ENCODE measurements at regions not wholly inside any gene's neighbourhood (a gene's known extent, or its start where the extent isn't known, plus 50 kb on each side); places are given as distances from the start of the nearest gene placed in this dataset.

DNA sequence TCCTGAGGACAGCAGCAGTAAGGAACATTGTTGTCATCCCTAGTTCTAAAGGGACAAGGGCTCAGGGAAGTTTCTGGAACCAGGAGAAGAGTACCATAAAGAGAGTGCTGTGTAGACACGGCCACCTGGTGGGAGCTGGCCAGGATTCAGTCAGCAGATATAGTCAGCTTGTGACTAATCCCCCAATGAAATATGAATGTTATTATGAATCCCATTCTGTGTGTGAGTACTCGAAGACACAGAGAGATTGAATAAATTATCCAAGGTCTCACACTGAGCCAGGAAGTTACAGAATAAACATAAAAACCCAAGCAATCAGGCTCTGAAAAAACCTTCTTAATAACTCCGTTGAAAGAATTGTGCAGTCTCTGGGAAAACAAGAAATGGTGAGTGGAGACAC, 1359.5 kb downstream of the AACS start:
- FAIRE-seq: no peak

DNA sequence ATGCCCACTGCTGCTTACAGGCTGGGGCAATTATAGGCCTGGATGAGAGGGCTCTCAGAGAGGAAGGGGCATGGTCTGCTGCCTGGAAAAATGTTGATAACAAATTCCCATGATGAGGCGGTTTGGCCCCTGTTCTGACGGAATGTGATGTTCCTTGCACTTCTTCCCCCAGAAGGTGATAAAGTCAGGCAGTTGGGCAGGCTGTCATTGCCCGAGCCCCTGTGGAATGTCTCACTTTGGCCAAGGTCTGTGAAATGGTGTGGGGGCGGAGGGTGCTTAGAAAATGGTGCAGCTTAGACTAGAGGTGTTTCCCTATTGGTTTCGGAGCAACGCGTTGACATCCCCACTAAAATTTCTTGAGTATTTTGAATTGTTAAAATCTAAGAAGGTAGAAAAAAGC, 1360.0 kb downstream of the AACS start:
- intact Hi-C loops (cut with DNase I): no loop called here
- no peak overlapping the region for H3K4me3 ChIP-seq (ENCODE audit: low read length in 3 of 3)
- no peaks in the 10 kb centered on the region for H3K4me1 ChIP-seq (ENCODE audit: control insufficient read depth in 2 of 3, insufficient read depth in 2 of 3, low read depth in 1 of 3, low read length in 3 of 3)
- no peaks in the 10 kb centered on the region for H3K27me3 ChIP-seq (ENCODE audit: control insufficient read depth, insufficient read depth, low read length)
- no peak overlapping the region for H3K9ac ChIP-seq (ENCODE audit: low read length in 3 of 3)
- TF ChIP-seq, protein P1, sequence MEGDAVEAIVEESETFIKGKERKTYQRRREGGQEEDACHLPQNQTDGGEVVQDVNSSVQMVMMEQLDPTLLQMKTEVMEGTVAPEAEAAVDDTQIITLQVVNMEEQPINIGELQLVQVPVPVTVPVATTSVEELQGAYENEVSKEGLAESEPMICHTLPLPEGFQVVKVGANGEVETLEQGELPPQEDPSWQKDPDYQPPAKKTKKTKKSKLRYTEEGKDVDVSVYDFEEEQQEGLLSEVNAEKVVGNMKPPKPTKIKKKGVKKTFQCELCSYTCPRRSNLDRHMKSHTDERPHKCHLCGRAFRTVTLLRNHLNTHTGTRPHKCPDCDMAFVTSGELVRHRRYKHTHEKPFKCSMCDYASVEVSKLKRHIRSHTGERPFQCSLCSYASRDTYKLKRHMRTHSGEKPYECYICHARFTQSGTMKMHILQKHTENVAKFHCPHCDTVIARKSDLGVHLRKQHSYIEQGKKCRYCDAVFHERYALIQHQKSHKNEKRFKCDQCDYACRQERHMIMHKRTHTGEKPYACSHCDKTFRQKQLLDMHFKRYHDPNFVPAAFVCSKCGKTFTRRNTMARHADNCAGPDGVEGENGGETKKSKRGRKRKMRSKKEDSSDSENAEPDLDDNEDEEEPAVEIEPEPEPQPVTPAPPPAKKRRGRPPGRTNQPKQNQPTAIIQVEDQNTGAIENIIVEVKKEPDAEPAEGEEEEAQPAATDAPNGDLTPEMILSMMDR (IDR thresholded peaks at IDR 0.05; ENCODE audit: borderline replicate concordance, extremely low read depth, insufficient read depth): no peak
- FAIRE-seq (no peak), DNase-seq (no peak)
- H3K9me3 ChIP-seq (ENCODE audit: control insufficient read depth in 2 of 3, insufficient read depth in 1 of 3, low read length in 3 of 3): no peaks in the 10 kb centered on the region
- H3K36me3 ChIP-seq (ENCODE audit: control insufficient read depth in 2 of 3, insufficient read depth in 3 of 3, low read length in 3 of 3): no peaks in the 10 kb centered on the region
- H3K27ac ChIP-seq (ENCODE audit: low read depth in 2 of 2, low read length in 2 of 2): no peak overlapping the region

More for the DNA sequence above, 1359.5 kb downstream of the AACS start:
- no peaks in the 10 kb centered on the region for H3K9me3 ChIP-seq (ENCODE audit: control insufficient read depth in 2 of 3, insufficient read depth in 1 of 3, low read length in 3 of 3)
- intact Hi-C loops (cut with DNase I): no loop called here
- no peak overlapping the region for H3K9ac ChIP-seq (ENCODE audit: low read length in 3 of 3)
- no peak overlapping the region for H3K27ac ChIP-seq (ENCODE audit: low read depth in 2 of 2, low read length in 2 of 2)
- no peak for DNase-seq
- H3K4me3 ChIP-seq (ENCODE audit: low read length in 3 of 3): no peak overlapping the region
- no peaks in the 10 kb centered on the region for H3K4me1 ChIP-seq (ENCODE audit: control insufficient read depth in 2 of 3, insufficient read depth in 2 of 3, low read depth in 1 of 3, low read length in 3 of 3)
- no peaks in the 10 kb centered on the region for H3K27me3 ChIP-seq (ENCODE audit: control insufficient read depth, insufficient read depth, low read length)
- TF ChIP-seq, protein P1 (IDR thresholded peaks at IDR 0.05; ENCODE audit: borderline replicate concordance, extremely low read depth, insufficient read depth): no peak
- H3K36me3 ChIP-seq (ENCODE audit: control insufficient read depth in 2 of 3, insufficient read depth in 3 of 3, low read length in 3 of 3): no peaks in the 10 kb centered on the region

DNA sequence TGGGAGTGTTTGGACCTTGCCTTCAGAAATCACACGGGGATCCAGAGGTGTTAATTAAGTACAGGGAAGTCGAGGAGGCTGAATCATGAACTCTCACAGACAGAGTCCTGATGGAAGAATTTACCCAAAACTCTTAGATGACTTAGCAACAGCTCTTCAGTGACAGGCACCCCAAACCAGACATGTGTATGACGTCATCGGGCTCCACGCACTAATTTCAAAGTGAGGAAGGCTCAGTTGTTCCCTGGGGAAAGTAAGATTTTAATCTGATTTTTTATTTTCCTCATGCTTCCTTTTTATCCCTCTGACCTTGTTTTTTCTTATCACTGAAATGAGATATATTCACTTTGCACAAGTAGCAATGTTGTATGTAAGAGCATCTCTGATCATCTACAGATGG, 1363.5 kb downstream of the AACS start:
- Histone ChIP-seq H3K4me1 (ENCODE audit: control insufficient read depth in 2 of 3, insufficient read depth in 2 of 3, low read depth in 1 of 3, low read length in 3 of 3) (no peaks in the 10 kb centered on the region), H3K36me3 (ENCODE audit: control insufficient read depth in 2 of 3, insufficient read depth in 3 of 3, low read length in 3 of 3) (no peaks in the 10 kb centered on the region), H3K9ac (ENCODE audit: low read length in 3 of 3) (no peak overlapping the region), H3K4me3 (ENCODE audit: low read length in 3 of 3) (no peak overlapping the region), H3K27me3 (ENCODE audit: control insufficient read depth, insufficient read depth, low read length) (no peaks in the 10 kb centered on the region), H3K9me3 (ENCODE audit: control insufficient read depth in 2 of 3, insufficient read depth in 1 of 3, low read length in 3 of 3) (no peaks in the 10 kb centered on the region), H3K27ac (ENCODE audit: low read depth in 2 of 2, low read length in 2 of 2) (no peak overlapping the region)
- TF ChIP-seq, protein P1 (IDR thresholded peaks at IDR 0.05; ENCODE audit: borderline replicate concordance, extremely low read depth, insufficient read depth): no peak
- no peak for FAIRE-seq
- DNase-seq: no peak
- intact Hi-C loops (cut with DNase I): no loop called here

DNA sequence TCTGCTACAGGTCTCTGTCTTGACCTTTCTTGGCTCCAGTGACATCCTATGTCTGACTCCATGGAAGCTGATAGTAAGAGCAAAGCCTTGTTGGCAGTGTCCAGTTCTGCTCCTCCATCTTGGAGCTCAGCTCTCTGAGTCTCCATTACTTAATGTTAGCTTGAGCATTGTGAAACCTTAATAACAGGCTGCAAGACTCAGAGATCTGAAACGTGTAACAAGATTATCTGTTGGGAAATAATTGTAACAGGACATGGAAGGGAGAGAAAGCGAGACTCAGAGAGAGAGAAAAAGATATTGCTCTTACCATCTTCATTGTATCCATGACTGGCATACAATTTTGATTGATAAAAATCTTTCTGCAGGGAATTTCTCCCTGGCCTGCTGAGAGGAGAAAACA, 1365.7 kb downstream of the AACS start:
- no peak overlapping the region for H3K27ac ChIP-seq (ENCODE audit: low read depth in 2 of 2, low read length in 2 of 2)
- no peaks in the 10 kb centered on the region for H3K9me3 ChIP-seq (ENCODE audit: control insufficient read depth in 2 of 3, insufficient read depth in 1 of 3, low read length in 3 of 3)
- no peaks in the 10 kb centered on the region for H3K27me3 ChIP-seq (ENCODE audit: control insufficient read depth, insufficient read depth, low read length)
- H3K36me3 ChIP-seq (ENCODE audit: control insufficient read depth in 2 of 3, insufficient read depth in 3 of 3, low read length in 3 of 3): no peaks in the 10 kb centered on the region
- H3K4me1 ChIP-seq (ENCODE audit: control insufficient read depth in 2 of 3, insufficient read depth in 2 of 3, low read depth in 1 of 3, low read length in 3 of 3): no peaks in the 10 kb centered on the region
- H3K4me3 ChIP-seq (ENCODE audit: low read length in 3 of 3): no peak overlapping the region
- FAIRE-seq: no peak
- TF ChIP-seq, protein P1 (IDR thresholded peaks at IDR 0.05; ENCODE audit: borderline replicate concordance, extremely low read depth, insufficient read depth): no peak
- H3K9ac ChIP-seq (ENCODE audit: low read length in 3 of 3): no peak overlapping the region
- no peak for DNase-seq
- intact Hi-C loops (cut with DNase I): no loop called here
